HCT116 (cell line): ENCODE measurements at regions not wholly inside any gene's neighbourhood (a gene's known extent, or its start where the extent isn't known, plus 50 kb on each side); places are given as distances from the start of the nearest gene placed in this dataset.

Experiments used
- ATAC-seq: fragments of 200-7000 bp; cut with Tn5 transposase; 2 replicates; pipeline ENCODE4 v1.9.1; 2020; ENCODE audit warnings: mild to moderate bottlenecking, moderate library complexity
- BruUV-seq: library from RNA; stranded (reverse); fragments of 400-500 nt; replicated peaks from 2 replicates; lab custom pipeline; 2021; lab: Mats Ljungman, UMichigan
- CTCF ChIA-PET: fragments of 300-600 bp; sonication (Branson Sonifier 250); formaldehyde crosslinking; loops from one replicate; lab custom pipeline; 2021; ENCODE audit warnings: antibody characterized with exemption; lab: Charles Lee
- POLR2A ChIA-PET: fragments of 300-600, 350-600 bp; sonication (Branson Sonifier 250); formaldehyde crosslinking; loops from one replicate; lab custom pipeline; 2021; ENCODE audit warnings: antibody characterized with exemption; lab: Charles Lee
- RAD21 ChIA-PET, 2 experiments: fragments of 300-600 bp; sonication (Branson Sonifier 250); formaldehyde crosslinking; loops; one replicate each; lab custom pipeline; 2023; ENCODE audit warnings: low total read pairs in 2 of 2; ENCODE audit not compliant: uncharacterized antibody in 2 of 2, unreplicated experiment in 2 of 2, low non-redundant PET in 1 of 2; lab: Charles Lee
- DNase-seq: peaks from one replicate; pipeline ENCODE4 v3.0.0-alpha.2; 2010; ENCODE audit warnings: low read depth, low spot score
- H2AFZ ChIP-seq: fragments of 200-600 bp; shearing (Covaris generic), sonication (generic); 2 replicates; pipeline ENCODE4 v1.6.1; 2017; ENCODE audit warnings: low read depth, mixed run types, mixed read lengths, antibody characterized with exemption, low read length; ENCODE audit not compliant: poor library complexity, severe bottlenecking
- H3K27ac ChIP-seq: 2 replicates; pipeline ENCODE4 v1.5.1; 2012; ENCODE audit warnings: low read depth, low read length
- H3K27me3 ChIP-seq: fragments of 200-600 bp; sonication (generic); 2 replicates; pipeline ENCODE4 v1.6.1; 2016; ENCODE audit warnings: mixed run types, low read length, mixed read lengths; ENCODE audit not compliant: insufficient read depth
- H3K36me3 ChIP-seq, 2 experiments: fragments of 200-500 bp in 1 of 2; fragments of 200-600 bp in 1 of 2; sonication (Bioruptor generic) in 1 of 2; sonication (generic) in 1 of 2; 2 replicates each; pipeline versions ENCODE4 v1.5.1 to v1.6.1; 2014 to 2016; ENCODE audit warnings: low read length in 2 of 2, inconsistent platforms in 1 of 2, mixed read lengths in 1 of 2, mixed run types in 1 of 2; ENCODE audit not compliant: insufficient read depth in 2 of 2, control insufficient read depth in 1 of 2
- H3K4me1 ChIP-seq, 2 experiments: fragments of 200-600 bp in 1 of 2; sonication (generic) in 1 of 2; 2 replicates each; pipeline versions ENCODE4 v1.5.1 to v1.6.1; 2012 to 2017; ENCODE audit warnings: low read length in 2 of 2, inconsistent platforms in 1 of 2, mild to moderate bottlenecking in 1 of 2, mixed read lengths in 1 of 2, mixed run types in 1 of 2, moderate library complexity in 1 of 2; ENCODE audit not compliant: insufficient read depth in 2 of 2, control insufficient read depth in 1 of 2
- H3K4me2 ChIP-seq: fragments of 200-600 bp; sonication (generic); 2 replicates; pipeline ENCODE4 v1.6.1; 2017; ENCODE audit warnings: mixed run types, low read length, mixed read lengths
- H3K4me3 ChIP-seq, 2 experiments: fragments of 200-600 bp in 1 of 2; sonication (generic) in 1 of 2; replicated peaks in 1 of 2; 2 replicates each; pipeline ENCODE4 v1.5.1; 2011 to 2016; ENCODE audit warnings: low read length in 2 of 2, control low read depth in 1 of 2, low read depth in 1 of 2, mild to moderate bottlenecking in 1 of 2, mixed read lengths in 1 of 2, mixed run types in 1 of 2
- H3K79me2 ChIP-seq: fragments of 200-600 bp; sonication (generic); 2 replicates; pipeline ENCODE4 v1.6.1; 2017; ENCODE audit warnings: mild to moderate bottlenecking, mixed run types, low read length, moderate library complexity, mixed read lengths; ENCODE audit not compliant: insufficient read depth
- H3K9ac ChIP-seq: fragments of 200-600 bp; sonication (generic); 2 replicates; pipeline ENCODE4 v1.6.1; 2016; ENCODE audit warnings: low read length, mixed read lengths
- H3K9me2 ChIP-seq: fragments of 200-600 bp; sonication (generic), shearing (Covaris generic); 2 replicates; pipeline ENCODE4 v1.6.1; 2017; ENCODE audit warnings: mixed run types, mild to moderate bottlenecking, moderate library complexity; ENCODE audit not compliant: insufficient read depth
- H3K9me3 ChIP-seq, 2 experiments: fragments of 200-500 bp in 1 of 2; fragments of 200-600 bp in 1 of 2; sonication (Bioruptor generic) in 1 of 2; sonication (generic) in 1 of 2; 2 replicates each; pipeline ENCODE4 v1.6.1; 2014 to 2017; ENCODE audit warnings: low read length in 2 of 2, mixed read lengths in 2 of 2, inconsistent platforms in 1 of 2, low read depth in 1 of 2, mild to moderate bottlenecking in 1 of 2, mixed run types in 1 of 2, moderate library complexity in 1 of 2; ENCODE audit not compliant: control insufficient read depth in 1 of 2, insufficient read depth in 1 of 2
- H4K20me1 ChIP-seq: fragments of 200-600 bp; sonication (generic), shearing (Covaris generic); 2 replicates; pipeline ENCODE4 v1.6.1; 2017; ENCODE audit warnings: mixed run types, mild to moderate bottlenecking, moderate library complexity; ENCODE audit not compliant: insufficient read depth
- CEBPB ChIP-seq: IDR thresholded peaks from 2 replicates; pipeline ENCODE4 v1.6.1; 2012; ENCODE audit warnings: low read depth
- ELF1 ChIP-seq: IDR thresholded peaks from 2 replicates; pipeline ENCODE4 v1.6.1; 2012; ENCODE audit warnings: low read depth, borderline replicate concordance
- EZH2 ChIP-seq: fragments of 200-600 bp; sonication (generic); IDR thresholded peaks from 2 replicates; pipeline ENCODE4 v1.6.1; 2017; ENCODE audit warnings: antibody characterized with exemption, mixed run types
- EZH2phosphoT487 ChIP-seq: fragments of 200-600 bp; IDR thresholded peaks from 2 replicates; pipeline ENCODE4 v1.6.1; 2018; ENCODE audit warnings: antibody characterized with exemption, borderline replicate concordance
- FOSL1 ChIP-seq: IDR thresholded peaks from 2 replicates; pipeline ENCODE4 v1.6.1; 2012; ENCODE audit warnings: low read depth
- POLR2AphosphoS5 ChIP-seq: IDR thresholded peaks from 2 replicates; pipeline ENCODE4 v1.6.1; 2011; ENCODE audit warnings: mild to moderate bottlenecking, low read depth, low read length, moderate library complexity
- RAD21 ChIP-seq: IDR thresholded peaks from 2 replicates; pipeline ENCODE4 v1.6.1; 2012; ENCODE audit warnings: low read depth, mild to moderate bottlenecking
- SP1 ChIP-seq: IDR thresholded peaks from 2 replicates; pipeline ENCODE4 v1.6.1; 2012; ENCODE audit warnings: low read depth
- YY1 ChIP-seq: IDR thresholded peaks from 2 replicates; pipeline ENCODE4 v1.6.1; 2011; ENCODE audit warnings: low read length, low read depth, moderate library complexity, mild to moderate bottlenecking; ENCODE audit not compliant: insufficient replicate concordance; ENCODE audit errors: extremely low read depth
- ZFX ChIP-seq: fragments of 450-650 bp; IDR thresholded peaks from 2 replicates; pipeline ENCODE4 v1.6.1; 2017
- intact Hi-C: fragments of 100-400 bp; cut with micrococcal nuclease; formaldehyde crosslinking; loops from 2 replicates; pipeline ENCODE4 v1.10.0; 2022
- TF ChIP-seq, protein P1 (sequence below): IDR thresholded peaks from 2 replicates; pipeline ENCODE4 v1.6.1; 2012
- TF ChIP-seq, protein P2 (sequence below): IDR thresholded peaks from 2 replicates; pipeline ENCODE4 v1.6.1; 2011; ENCODE audit warnings: mild to moderate bottlenecking, low read length, moderate library complexity; ENCODE audit not compliant: insufficient replicate concordance; ENCODE audit errors: extremely low read depth
- TF ChIP-seq, protein P3 (sequence below): IDR thresholded peaks from 2 replicates; pipeline ENCODE4 v1.6.1; 2012
- TF ChIP-seq, protein P4 (sequence below), 3 experiments: fragments of 200-600 bp in 1 of 3; sonication (generic) in 1 of 3; IDR thresholded peaks in 2 of 3; conservative IDR thresholded peaks in 1 of 3; 2 replicates each; pipeline ENCODE4 v1.5.1; 2012 to 2017; ENCODE audit warnings: low read depth in 2 of 3, low read length in 2 of 3, antibody characterized with exemption in 1 of 3, borderline replicate concordance in 1 of 3, control low read depth in 1 of 3, mild to moderate bottlenecking in 1 of 3, mixed read lengths in 1 of 3, mixed run types in 1 of 3, moderate library complexity in 1 of 3; ENCODE audit not compliant: insufficient read depth in 1 of 3

DNA sequence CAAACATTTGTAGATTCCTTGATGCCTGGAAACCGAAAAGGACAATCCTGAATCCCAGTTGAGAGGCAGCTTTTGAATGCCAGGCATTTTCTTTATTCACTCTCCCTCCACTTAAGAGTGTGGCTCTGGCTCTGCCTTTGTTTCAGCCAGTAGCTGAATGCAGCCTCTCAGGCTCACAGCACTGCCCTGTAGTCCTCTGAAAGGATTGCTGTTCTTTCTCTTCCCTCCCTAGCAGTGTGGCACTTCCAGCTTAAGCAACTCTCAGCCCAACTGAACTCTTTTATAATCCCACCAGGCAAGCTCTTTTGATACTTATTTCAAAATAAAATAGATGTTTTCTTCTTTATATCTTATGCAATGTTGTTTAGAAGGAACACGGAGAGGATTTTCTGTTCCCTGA lies 415.6 kb downstream of the GJA1 start (continued):
- TF ChIP-seq SP1 (no peak), EZH2 (no peak), YY1 (no peak), ELF1 (no peak)

DNA sequence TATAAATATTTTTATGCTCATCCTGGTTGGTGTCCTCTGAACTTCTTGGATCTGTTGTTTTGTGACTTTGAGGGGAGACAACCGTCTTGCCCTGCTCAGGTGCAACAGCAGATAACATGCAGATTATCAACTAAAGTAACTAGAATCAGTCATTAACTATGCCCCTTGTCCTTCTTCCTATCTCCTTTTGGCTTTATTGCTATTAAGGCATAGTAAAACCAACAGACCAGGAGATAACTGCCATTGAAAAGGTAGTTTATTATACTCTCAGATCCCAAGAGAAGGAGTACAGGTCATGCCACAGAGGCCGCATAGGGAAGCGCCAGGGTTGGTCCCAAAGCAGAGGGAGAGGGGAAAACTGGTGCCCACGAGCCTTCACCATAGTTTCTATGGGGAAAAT lies 418.2 kb downstream of the GJA1 start:
- no peak for ATAC-seq
- H3K9ac ChIP-seq = no peak overlapping the region
- no peak overlapping the region for H3K27ac ChIP-seq
- no peaks in the 10 kb centered on the region for H3K79me2 ChIP-seq
- DNase-seq = no peak
- no peak for TF ChIP-seq ZFX
- TF ChIP-seq ELF1 = no peak
- H3K27me3 ChIP-seq = no peaks in the 10 kb centered on the region
- H3K4me3 ChIP-seq = no peak overlapping the region
- ChIA-PET CTCF (interaction anchor here (1.0 kb wide), 1 partner anchor 331 kb away, joined by 3 read pairs; no protein-coding TSS in a partner anchor), POLR2A (no interaction called here), RAD21 (no interaction called here)
- intact Hi-C loops = loop anchor here (10.0 kb wide), 1 partner anchor 511 kb away; no protein-coding TSS in a partner anchor
- H4K20me1 ChIP-seq = no peaks in the 10 kb centered on the region
- H2AFZ ChIP-seq = no peak overlapping the region
- no TSS peak for BruUV-seq
- H3K9me3 ChIP-seq = no peaks in the 10 kb centered on the region
- no peaks in the 10 kb centered on the region for H3K4me1 ChIP-seq
- H3K4me2 ChIP-seq = no peak overlapping the region
- no peaks in the 10 kb centered on the region for H3K36me3 ChIP-seq
- no peaks in the 10 kb centered on the region for H3K9me2 ChIP-seq

DNA sequence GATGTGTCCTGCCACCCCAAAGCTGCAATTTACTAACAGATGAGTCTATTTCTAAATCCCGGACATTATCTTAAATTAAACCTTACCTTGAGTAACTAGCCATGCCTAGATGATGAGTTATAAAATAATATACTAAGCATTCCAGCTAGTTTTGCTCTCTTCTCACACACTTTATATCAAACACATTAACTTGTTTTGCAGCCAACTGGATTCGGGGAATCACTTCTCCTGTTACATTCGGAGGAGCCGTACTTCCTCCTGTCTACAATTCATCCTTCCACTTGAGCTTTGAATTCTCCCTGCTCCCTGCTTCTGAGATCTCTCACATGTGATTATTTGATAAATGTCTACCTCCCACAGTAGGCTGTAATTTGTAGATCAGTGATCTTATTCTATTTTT lies 420.1 kb downstream of the GJA1 start:
- RAD21 ChIA-PET = no interaction called here
- H3K9me2 ChIP-seq = no peaks in the 10 kb centered on the region
- ATAC-seq (no peak), DNase-seq (no peak)
- no peaks in the 10 kb centered on the region for H3K27me3 ChIP-seq
- no peak overlapping the region for H3K9ac ChIP-seq
- POLR2A ChIA-PET = no interaction called here
- H3K4me3 ChIP-seq = no peak overlapping the region
- intact Hi-C loops = loop anchor here (10.0 kb wide), 1 partner anchor 509 kb away; no protein-coding TSS in a partner anchor
- H3K4me2 ChIP-seq = no peak overlapping the region
- H3K27ac ChIP-seq = no peak overlapping the region
- no peaks in the 10 kb centered on the region for H3K9me3 ChIP-seq
- CTCF ChIA-PET = no interaction called here
- no peaks in the 10 kb centered on the region for H3K79me2 ChIP-seq
- no peaks in the 10 kb centered on the region for H3K36me3 ChIP-seq
- BruUV-seq = no TSS peak
- H3K4me1 ChIP-seq = no peaks in the 10 kb centered on the region
- TF ChIP-seq, protein P1, sequence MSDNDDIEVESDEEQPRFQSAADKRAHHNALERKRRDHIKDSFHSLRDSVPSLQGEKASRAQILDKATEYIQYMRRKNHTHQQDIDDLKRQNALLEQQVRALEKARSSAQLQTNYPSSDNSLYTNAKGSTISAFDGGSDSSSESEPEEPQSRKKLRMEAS = no peak
- no peak for TF ChIP-seq ELF1
- TF ChIP-seq, protein P2, sequence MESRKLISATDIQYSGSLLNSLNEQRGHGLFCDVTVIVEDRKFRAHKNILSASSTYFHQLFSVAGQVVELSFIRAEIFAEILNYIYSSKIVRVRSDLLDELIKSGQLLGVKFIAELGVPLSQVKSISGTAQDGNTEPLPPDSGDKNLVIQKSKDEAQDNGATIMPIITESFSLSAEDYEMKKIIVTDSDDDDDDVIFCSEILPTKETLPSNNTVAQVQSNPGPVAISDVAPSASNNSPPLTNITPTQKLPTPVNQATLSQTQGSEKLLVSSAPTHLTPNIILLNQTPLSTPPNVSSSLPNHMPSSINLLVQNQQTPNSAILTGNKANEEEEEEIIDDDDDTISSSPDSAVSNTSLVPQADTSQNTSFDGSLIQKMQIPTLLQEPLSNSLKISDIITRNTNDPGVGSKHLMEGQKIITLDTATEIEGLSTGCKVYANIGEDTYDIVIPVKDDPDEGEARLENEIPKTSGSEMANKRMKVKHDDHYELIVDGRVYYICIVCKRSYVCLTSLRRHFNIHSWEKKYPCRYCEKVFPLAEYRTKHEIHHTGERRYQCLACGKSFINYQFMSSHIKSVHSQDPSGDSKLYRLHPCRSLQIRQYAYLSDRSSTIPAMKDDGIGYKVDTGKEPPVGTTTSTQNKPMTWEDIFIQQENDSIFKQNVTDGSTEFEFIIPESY = no peak
- TF ChIP-seq, protein P3, sequence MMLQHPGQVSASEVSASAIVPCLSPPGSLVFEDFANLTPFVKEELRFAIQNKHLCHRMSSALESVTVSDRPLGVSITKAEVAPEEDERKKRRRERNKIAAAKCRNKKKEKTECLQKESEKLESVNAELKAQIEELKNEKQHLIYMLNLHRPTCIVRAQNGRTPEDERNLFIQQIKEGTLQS = no peak
- TF ChIP-seq SP1 = no peak
- no peak for TF ChIP-seq FOSL1
- no peak for TF ChIP-seq YY1
- TF ChIP-seq CEBPB = no peak
- TF ChIP-seq ZFX = no peak
- TF ChIP-seq, protein P4, sequence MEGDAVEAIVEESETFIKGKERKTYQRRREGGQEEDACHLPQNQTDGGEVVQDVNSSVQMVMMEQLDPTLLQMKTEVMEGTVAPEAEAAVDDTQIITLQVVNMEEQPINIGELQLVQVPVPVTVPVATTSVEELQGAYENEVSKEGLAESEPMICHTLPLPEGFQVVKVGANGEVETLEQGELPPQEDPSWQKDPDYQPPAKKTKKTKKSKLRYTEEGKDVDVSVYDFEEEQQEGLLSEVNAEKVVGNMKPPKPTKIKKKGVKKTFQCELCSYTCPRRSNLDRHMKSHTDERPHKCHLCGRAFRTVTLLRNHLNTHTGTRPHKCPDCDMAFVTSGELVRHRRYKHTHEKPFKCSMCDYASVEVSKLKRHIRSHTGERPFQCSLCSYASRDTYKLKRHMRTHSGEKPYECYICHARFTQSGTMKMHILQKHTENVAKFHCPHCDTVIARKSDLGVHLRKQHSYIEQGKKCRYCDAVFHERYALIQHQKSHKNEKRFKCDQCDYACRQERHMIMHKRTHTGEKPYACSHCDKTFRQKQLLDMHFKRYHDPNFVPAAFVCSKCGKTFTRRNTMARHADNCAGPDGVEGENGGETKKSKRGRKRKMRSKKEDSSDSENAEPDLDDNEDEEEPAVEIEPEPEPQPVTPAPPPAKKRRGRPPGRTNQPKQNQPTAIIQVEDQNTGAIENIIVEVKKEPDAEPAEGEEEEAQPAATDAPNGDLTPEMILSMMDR (IDR thresholded peaks at IDR 0.05 in 2 of 3, conservative IDR thresholded peaks at IDR 0.05 in 1 of 3; ENCODE audit: borderline replicate concordance in 1 of 3, insufficient read depth in 1 of 3, low read depth in 2 of 3, low read length in 2 of 3) = no peak
- no peak for TF ChIP-seq RAD21
- TF ChIP-seq EZH2phosphoT487 = no peak
- no peak for TF ChIP-seq POLR2AphosphoS5
- H4K20me1 ChIP-seq = no peaks in the 10 kb centered on the region
- H2AFZ ChIP-seq = no peak overlapping the region
